RWPE2 (cell line): ENCODE measurements at regions not wholly inside any gene's neighbourhood (a gene's known extent, or its start where the extent isn't known, plus 50 kb on each side); places are given as distances from the start of the nearest gene placed in this dataset.

ENCODE experiments used
- ATAC-seq: fragments of 200-7000 bp; cut with Tn5 transposase; 3 replicates; pipeline ENCODE4 v1.9.1; 2021; ENCODE audit warnings: low read depth
- DNase-seq: peaks from one replicate; pipeline ENCODE4 v3.0.0-alpha.2; 2020; ENCODE audit warnings: low spot score
- H3K27ac ChIP-seq: fragments of 450-650 bp; 2 replicates; pipeline ENCODE4 v1.5.1; 2017; ENCODE audit warnings: mild to moderate bottlenecking; ENCODE audit not compliant: poor library complexity, severe bottlenecking
- H3K27me3 ChIP-seq: fragments of 250-450 bp; sonication (Bioruptor Pico); 2 replicates; pipeline ENCODE4 v1.5.1; 2021; ENCODE audit warnings: mild to moderate bottlenecking, moderate library complexity; ENCODE audit not compliant: insufficient read depth, poor library complexity, severe bottlenecking
- H3K36me3 ChIP-seq: fragments of 250-450 bp; sonication (Bioruptor Pico); 2 replicates; pipeline ENCODE4 v1.5.1; 2020; ENCODE audit warnings: low read depth, mild to moderate bottlenecking, moderate library complexity
- H3K4me1 ChIP-seq: fragments of 250-450 bp; sonication (Bioruptor Pico); 2 replicates; pipeline ENCODE4 v1.5.1; 2021; ENCODE audit warnings: mild to moderate bottlenecking, moderate library complexity; ENCODE audit not compliant: insufficient read depth, poor library complexity, severe bottlenecking
- H3K4me3 ChIP-seq: fragments of 250-450 bp; sonication (Bioruptor Pico); 2 replicates; pipeline ENCODE4 v1.5.1; 2021; ENCODE audit warnings: mild to moderate bottlenecking, moderate library complexity; ENCODE audit not compliant: severe bottlenecking
- H3K9me3 ChIP-seq: fragments of 250-450 bp; sonication (Bioruptor Pico); 2 replicates; pipeline ENCODE4 v1.5.1; 2021; ENCODE audit warnings: mild to moderate bottlenecking, moderate library complexity; ENCODE audit not compliant: severe bottlenecking
- TF ChIP-seq, protein P1 (sequence below): fragments of 450-650 bp; IDR thresholded peaks from one replicate; pipeline ENCODE4 v1.5.1; 2017; ENCODE audit warnings: mild to moderate bottlenecking, moderate library complexity; ENCODE audit not compliant: poor library complexity, severe bottlenecking

DNA sequence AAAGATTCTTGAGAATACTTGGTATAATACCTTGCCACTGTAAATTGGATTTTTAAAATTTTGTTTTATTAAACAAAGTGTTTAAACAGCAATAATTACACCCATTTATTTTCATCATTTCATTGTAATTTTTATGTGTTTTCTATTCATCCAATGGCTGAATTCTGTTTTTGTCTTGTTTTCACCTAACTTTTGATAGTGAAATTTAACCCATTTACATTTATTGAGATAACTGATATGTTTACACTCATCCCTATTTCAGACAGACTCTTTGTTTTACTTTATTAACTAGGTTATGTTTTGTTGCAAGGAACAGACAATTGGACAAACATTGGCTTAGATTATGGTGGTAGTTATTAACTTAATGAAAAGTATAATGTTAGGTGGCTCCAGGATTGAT lies 113.1 kb upstream of the REG3A start:
- DNase-seq (no peak), ATAC-seq (no peak)
- Histone ChIP-seq H3K4me3 (no peak overlapping the region), H3K36me3 (no peaks in the 10 kb centered on the region), H3K27me3 (no peaks in the 10 kb centered on the region), H3K27ac (no peak overlapping the region), H3K4me1 (no peaks in the 10 kb centered on the region), H3K9me3 (no peaks in the 10 kb centered on the region)
- TF ChIP-seq, protein P1, sequence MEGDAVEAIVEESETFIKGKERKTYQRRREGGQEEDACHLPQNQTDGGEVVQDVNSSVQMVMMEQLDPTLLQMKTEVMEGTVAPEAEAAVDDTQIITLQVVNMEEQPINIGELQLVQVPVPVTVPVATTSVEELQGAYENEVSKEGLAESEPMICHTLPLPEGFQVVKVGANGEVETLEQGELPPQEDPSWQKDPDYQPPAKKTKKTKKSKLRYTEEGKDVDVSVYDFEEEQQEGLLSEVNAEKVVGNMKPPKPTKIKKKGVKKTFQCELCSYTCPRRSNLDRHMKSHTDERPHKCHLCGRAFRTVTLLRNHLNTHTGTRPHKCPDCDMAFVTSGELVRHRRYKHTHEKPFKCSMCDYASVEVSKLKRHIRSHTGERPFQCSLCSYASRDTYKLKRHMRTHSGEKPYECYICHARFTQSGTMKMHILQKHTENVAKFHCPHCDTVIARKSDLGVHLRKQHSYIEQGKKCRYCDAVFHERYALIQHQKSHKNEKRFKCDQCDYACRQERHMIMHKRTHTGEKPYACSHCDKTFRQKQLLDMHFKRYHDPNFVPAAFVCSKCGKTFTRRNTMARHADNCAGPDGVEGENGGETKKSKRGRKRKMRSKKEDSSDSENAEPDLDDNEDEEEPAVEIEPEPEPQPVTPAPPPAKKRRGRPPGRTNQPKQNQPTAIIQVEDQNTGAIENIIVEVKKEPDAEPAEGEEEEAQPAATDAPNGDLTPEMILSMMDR = no peak

DNA sequence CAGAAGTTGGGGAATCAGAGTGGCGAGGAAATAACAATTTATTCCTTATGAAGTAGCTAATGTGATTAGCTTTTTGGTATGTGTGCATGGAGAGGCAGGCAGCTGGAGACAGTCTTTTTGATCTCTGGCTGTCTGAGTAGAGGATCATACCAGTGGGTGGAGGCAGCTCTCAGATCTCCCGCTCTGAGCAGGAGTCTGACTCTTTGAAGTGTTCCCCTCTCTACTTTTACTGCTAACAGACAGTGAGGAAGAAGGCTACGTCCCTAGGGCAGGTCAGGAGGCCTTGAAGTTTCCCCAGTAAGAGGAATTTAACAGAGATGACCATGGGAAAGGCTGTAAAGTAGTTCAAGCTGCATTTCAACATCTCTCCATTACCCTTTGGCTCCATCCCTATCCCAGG lies 111.9 kb upstream of the REG3A start:
- no peak for DNase-seq
- no peak for ATAC-seq
- H3K4me1 ChIP-seq = no peaks in the 10 kb centered on the region
- H3K9me3 ChIP-seq = no peaks in the 10 kb centered on the region
- TF ChIP-seq, protein P1 = no peak
- no peak overlapping the region for H3K4me3 ChIP-seq
- H3K27me3 ChIP-seq = no peaks in the 10 kb centered on the region
- H3K27ac ChIP-seq = no peak overlapping the region
- H3K36me3 ChIP-seq = no peaks in the 10 kb centered on the region

DNA sequence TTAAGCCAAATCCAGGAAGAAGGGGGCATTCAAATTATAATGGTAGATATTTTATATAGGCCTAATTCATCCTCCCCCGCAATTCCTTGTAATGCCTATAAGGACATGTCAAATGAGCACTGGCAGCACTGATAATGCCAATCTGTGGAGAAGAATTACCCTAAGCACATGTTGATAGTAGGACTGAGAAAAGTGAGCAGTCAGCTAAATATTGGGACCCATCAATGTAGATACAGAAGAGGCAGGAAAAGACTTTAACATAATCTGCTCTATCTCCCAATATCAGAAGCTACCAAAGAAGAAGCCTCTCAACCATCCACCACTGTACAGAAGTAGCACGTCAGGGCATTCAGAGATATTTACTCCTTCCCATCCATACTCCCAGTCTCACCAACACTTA lies 101.3 kb upstream of the REG3A start:
- TF ChIP-seq, protein P1 = no peak

DNA sequence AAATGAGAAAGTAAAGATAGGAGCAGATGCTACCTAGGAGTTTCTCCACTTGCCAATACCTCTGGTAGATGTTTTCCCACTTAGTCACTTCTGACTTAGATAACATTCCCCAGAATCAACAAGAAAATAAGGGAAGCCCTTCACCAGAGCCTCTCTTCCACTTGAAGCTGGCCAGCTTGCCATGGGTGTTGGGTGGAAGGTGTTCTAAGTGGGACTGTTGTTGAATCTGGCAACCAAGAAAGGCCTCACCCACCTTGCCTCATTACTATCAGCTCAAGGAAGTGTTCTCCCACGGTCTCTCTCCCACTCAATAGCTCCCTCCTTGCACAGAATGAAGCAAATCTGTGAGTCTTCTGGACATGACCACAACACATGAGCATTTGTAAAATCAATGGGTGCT lies 100.4 kb upstream of the REG3A start:
- H3K4me3 ChIP-seq = no peak overlapping the region
- H3K4me1 ChIP-seq = no peaks in the 10 kb centered on the region
- no peaks in the 10 kb centered on the region for H3K9me3 ChIP-seq
- no peak overlapping the region for H3K27ac ChIP-seq
- no peak for ATAC-seq
- no peaks in the 10 kb centered on the region for H3K27me3 ChIP-seq
- DNase-seq = no peak
- no peaks in the 10 kb centered on the region for H3K36me3 ChIP-seq
- TF ChIP-seq, protein P1 = no peak

More for the DNA sequence above, 101.3 kb upstream of the REG3A start:
- H3K36me3 ChIP-seq = no peaks in the 10 kb centered on the region
- H3K27me3 ChIP-seq = no peaks in the 10 kb centered on the region
- no peak overlapping the region for H3K4me3 ChIP-seq
- no peak for ATAC-seq
- H3K27ac ChIP-seq = no peak overlapping the region
- H3K9me3 ChIP-seq = no peaks in the 10 kb centered on the region
- no peak for DNase-seq
- H3K4me1 ChIP-seq = no peaks in the 10 kb centered on the region

DNA sequence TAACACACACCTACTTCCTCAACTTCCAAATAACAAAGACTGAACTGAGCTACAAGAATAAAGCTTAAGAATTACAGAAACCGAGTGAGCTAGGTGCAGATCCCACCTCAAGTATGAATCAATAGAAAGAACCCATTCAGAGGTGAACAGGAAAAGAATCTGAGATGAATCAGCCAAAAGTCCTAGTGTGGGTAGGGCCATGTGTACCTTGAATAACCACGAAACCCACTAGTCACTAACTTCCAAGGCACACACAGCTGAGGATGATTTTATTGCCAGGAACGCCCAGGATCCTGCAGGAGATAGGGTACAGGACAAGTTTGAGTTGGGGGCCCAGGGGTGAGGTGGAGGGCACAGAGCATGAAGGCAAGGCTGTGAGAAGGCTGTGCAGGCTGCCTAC lies 99.7 kb upstream of the REG3A start:
- ATAC-seq (no peak), DNase-seq (no peak)
- TF ChIP-seq, protein P1 = no peak

More for the DNA sequence above, 99.7 kb upstream of the REG3A start:
- Histone ChIP-seq H3K27me3 (no peaks in the 10 kb centered on the region), H3K4me1 (no peaks in the 10 kb centered on the region), H3K9me3 (no peaks in the 10 kb centered on the region), H3K27ac (no peak overlapping the region), H3K36me3 (no peaks in the 10 kb centered on the region), H3K4me3 (no peak overlapping the region)
